CD4-positive, alpha-beta memory T cell (primary cell): ENCODE measurements at regions not wholly inside any gene's neighbourhood (a gene's known extent, or its start where the extent isn't known, plus 50 kb on each side); places are given as distances from the start of the nearest gene placed in this dataset.

Experiments
- CTCF ChIA-PET: fragments of 350-600 bp; sonication (Branson Sonifier 250); formaldehyde crosslinking; loops from one replicate; lab custom pipeline; 2021; ENCODE audit warnings: inconsistent platforms; ENCODE audit not compliant: partially characterized antibody; lab: Charles Lee
- POLR2A ChIA-PET: fragments of 350-600 bp; sonication (Branson Sonifier 250); formaldehyde crosslinking; loops from one replicate; lab custom pipeline; 2021; ENCODE audit not compliant: partially characterized antibody; lab: Charles Lee
- DNase-seq, 5 donors: peaks; one replicate each; pipeline versions ENCODE4 v3.0.0 to v3.0.0-alpha.2; 2020 to 2022; ENCODE audit warnings: mixed read lengths in 1 of 5
- H3K27ac ChIP-seq: one replicate; pipeline ENCODE4 v1.7.0; 2013; ENCODE audit warnings: low read depth, low read length
- H3K27me3 ChIP-seq: 2 replicates; pipeline ENCODE4 v1.7.0; 2013; ENCODE audit warnings: mild to moderate bottlenecking, low read length, moderate library complexity; ENCODE audit not compliant: insufficient read depth
- H3K36me3 ChIP-seq: 2 replicates; pipeline ENCODE4 v1.7.0; 2013; ENCODE audit warnings: mild to moderate bottlenecking, low read length, moderate library complexity; ENCODE audit not compliant: insufficient read depth
- H3K4me1 ChIP-seq: 2 replicates; pipeline ENCODE4 v1.7.0; 2013; ENCODE audit warnings: mild to moderate bottlenecking, low read length, moderate library complexity; ENCODE audit not compliant: insufficient read depth
- H3K4me3 ChIP-seq, 2 donors: one replicate each; pipeline ENCODE4 v1.7.0; 2013; ENCODE audit warnings: low read length in 2 of 2, mild to moderate bottlenecking in 1 of 2
- H3K9me3 ChIP-seq, 2 donors: one replicate each; pipeline ENCODE4 v1.7.0; 2013; ENCODE audit warnings: low read length in 2 of 2, control low read depth in 1 of 2; ENCODE audit not compliant: control insufficient read depth in 1 of 2
- H3K27ac Mint-ChIP-seq, 7 donors: one replicate each; pipeline ENCODE4 v1.8.0; 2020 to 2021; ENCODE audit warnings: mixed read lengths in 7 of 7, mild to moderate bottlenecking in 6 of 7, inconsistent platforms in 3 of 7, moderate library complexity in 3 of 7
- H3K27me3 Mint-ChIP-seq, 2 donors: one replicate each; pipeline ENCODE4 v1.8.0; 2020 to 2021; ENCODE audit warnings: mixed read lengths in 2 of 2
- H3K36me3 Mint-ChIP-seq, 2 donors: one replicate each; pipeline ENCODE4 v1.8.0; 2020 to 2021; ENCODE audit warnings: mixed read lengths in 2 of 2, inconsistent platforms in 1 of 2, mild to moderate bottlenecking in 1 of 2
- H3K4me1 Mint-ChIP-seq, 4 donors: one replicate each; pipeline ENCODE4 v1.8.0; 2020 to 2021; ENCODE audit warnings: mixed read lengths in 4 of 4, mild to moderate bottlenecking in 1 of 4
- H3K4me3 Mint-ChIP-seq, 8 donors: one replicate each; pipeline ENCODE4 v1.8.0; 2020 to 2021; ENCODE audit warnings: mixed read lengths in 8 of 8, mild to moderate bottlenecking in 7 of 8, moderate library complexity in 6 of 8, inconsistent platforms in 3 of 8
- H3K9me3 Mint-ChIP-seq, 8 donors: one replicate each; pipeline ENCODE4 v1.8.0; 2020 to 2021; ENCODE audit warnings: mixed read lengths in 8 of 8, mild to moderate bottlenecking in 5 of 8, inconsistent platforms in 3 of 8, moderate library complexity in 1 of 8
- intact Hi-C: fragments of 100-400 bp; cut with micrococcal nuclease; formaldehyde crosslinking; loops from one replicate; pipeline ENCODE4 v1.15.1; 2023

- ChIA-PET POLR2A (interaction anchor here (1.4 kb wide), 1 partner anchor 9 kb away, joined by 4 read pairs; no protein-coding TSS in a partner anchor), CTCF (interaction anchor here (1.0 to 1.6 kb wide), 3 partner anchors 8 to 46 kb away, joined by 3 to 4 read pairs (median 3); no protein-coding TSS in a partner anchor)
- Mint-ChIP-seq H3K27me3 (peaks cover 4 to 10% of the 10 kb centered on the region in 2 donors), H3K4me1 (peaks cover 0 to 7% (median 7%) of the 10 kb centered on the region in 4 donors), H3K27ac (no peak overlapping the region), H3K4me3 (no peak overlapping the region), H3K9me3 (no peaks in the 10 kb centered on the region), H3K36me3 (no peaks in the 10 kb centered on the region)
- Histone ChIP-seq H3K27ac (no peak overlapping the region), H3K9me3 (no peaks in the 10 kb centered on the region), H3K4me1 (no peaks in the 10 kb centered on the region), H3K27me3 (no peaks in the 10 kb centered on the region), H3K4me3 (no peak overlapping the region), H3K36me3 (no peaks in the 10 kb centered on the region)
- intact Hi-C loops: no loop called here
- DNase-seq: no peak
These were observed 89.0 kb downstream of the INSIG2 start for GRCh38 chr2:118177318-118177717.

GRCh38 chr2:118176601-118177000 lies 88.3 kb downstream of the INSIG2 start:
- Mint-ChIP-seq H3K27me3 (peaks cover 4 to 10% of the 10 kb centered on the region in 2 donors), H3K36me3 (no peaks in the 10 kb centered on the region), H3K27ac (no peak overlapping the region), H3K4me3 (peak overlapping the region in 1 of 8 donors; percentile 13), H3K4me1 (peaks cover 0 to 7% (median 7%) of the 10 kb centered on the region in 4 donors), H3K9me3 (no peaks in the 10 kb centered on the region)
- ChIA-PET CTCF (interaction anchor here (1.0 to 1.6 kb wide), 3 partner anchors 10 to 47 kb away, joined by 3 read pairs; no protein-coding TSS in a partner anchor), POLR2A (interaction anchor here (1.4 kb wide), 1 partner anchor 10 kb away, joined by 4 read pairs; no protein-coding TSS in a partner anchor)
- Histone ChIP-seq H3K9me3 (no peaks in the 10 kb centered on the region), H3K27ac (no peak overlapping the region), H3K36me3 (no peaks in the 10 kb centered on the region), H3K4me3 (no peak overlapping the region), H3K27me3 (no peaks in the 10 kb centered on the region), H3K4me1 (no peaks in the 10 kb centered on the region)
- no peak for DNase-seq
- intact Hi-C loops: no loop called here

- no peak overlapping the region for H3K4me3 Mint-ChIP-seq
- H3K27me3 Mint-ChIP-seq: peaks cover 4 to 10% of the 10 kb centered on the region in 2 donors
- Histone ChIP-seq H3K27ac (no peak overlapping the region), H3K36me3 (no peaks in the 10 kb centered on the region), H3K9me3 (no peaks in the 10 kb centered on the region), H3K4me1 (peaks cover 20% of the 10 kb centered on the region), H3K4me3 (no peak overlapping the region), H3K27me3 (no peaks in the 10 kb centered on the region)
- ChIA-PET CTCF (no interaction called here), POLR2A (no interaction called here)
- no peak for DNase-seq
- H3K27ac Mint-ChIP-seq: no peak overlapping the region
- intact Hi-C loops: no loop called here
- H3K36me3 Mint-ChIP-seq: no peaks in the 10 kb centered on the region
- no peaks in the 10 kb centered on the region for H3K9me3 Mint-ChIP-seq
- H3K4me1 Mint-ChIP-seq: peaks cover 5 to 11% (median 9%) of the 10 kb centered on the region in 4 donors
These were observed 83.3 kb downstream of the INSIG2 start for GRCh38 chr2:118171546-118171945.

GRCh38 chr2:118169359-118170005 lies 81.2 kb downstream of the INSIG2 start:
- peaks cover 0 to 9% (median 0%) of the 10 kb centered on the region in 8 donors for H3K9me3 Mint-ChIP-seq
- no peaks in the 10 kb centered on the region for H3K27me3 ChIP-seq
- no peak overlapping the region for H3K4me3 ChIP-seq
- CTCF ChIA-PET: interaction anchor here (0.7 to 1.6 kb wide), 3 partner anchors 8 to 356 kb away, joined by 3 to 4 read pairs (median 3); partner anchors contain the start of gene DDX18
- H3K9me3 ChIP-seq: no peaks in the 10 kb centered on the region
- peak in 3 of 5 donors; percentile 15 to 18 (median 16) for DNase-seq
- no peaks in the 10 kb centered on the region for H3K36me3 ChIP-seq
- peaks cover 0 to 3% of the 10 kb centered on the region in 2 donors for H3K27me3 Mint-ChIP-seq
- H3K27ac ChIP-seq: no peak overlapping the region
- H3K4me3 Mint-ChIP-seq: peak overlapping the region in 3 of 8 donors; percentile 28 to 57 (median 54)
- H3K36me3 Mint-ChIP-seq: no peaks in the 10 kb centered on the region
- H3K4me1 Mint-ChIP-seq: peaks cover 5 to 9% (median 7%) of the 10 kb centered on the region in 4 donors
- peaks cover 20% of the 10 kb centered on the region for H3K4me1 ChIP-seq
- peak overlapping the region in 4 of 7 donors; percentile 48 to 84 (median 72) for H3K27ac Mint-ChIP-seq
- intact Hi-C loops: no loop called here
- POLR2A ChIA-PET: interaction anchor here (0.8 kb wide), 1 partner anchor 17 kb away, joined by 3 read pairs; no protein-coding TSS in a partner anchor

- Mint-ChIP-seq H3K27me3 (peaks cover 0 to 3% of the 10 kb centered on the region in 2 donors), H3K36me3 (no peaks in the 10 kb centered on the region)
- DNase-seq: no peak
These were observed 80.3 kb downstream of the INSIG2 start for GRCh38 chr2:118168615-118169014.

GRCh38 chr2:118167026-118167425 lies 78.8 kb downstream of the INSIG2 start:
- H3K9me3 Mint-ChIP-seq: peaks cover 0 to 9% (median 2%) of the 10 kb centered on the region in 8 donors
- Histone ChIP-seq H3K27ac (no peak overlapping the region), H3K36me3 (no peaks in the 10 kb centered on the region), H3K9me3 (no peaks in the 10 kb centered on the region), H3K27me3 (no peaks in the 10 kb centered on the region), H3K4me1 (peaks cover 20% of the 10 kb centered on the region), H3K4me3 (no peak overlapping the region)
- H3K27me3 Mint-ChIP-seq: peaks cover 0 to 5% of the 10 kb centered on the region in 2 donors
- H3K27ac Mint-ChIP-seq: no peak overlapping the region
- ChIA-PET POLR2A (no interaction called here), CTCF (interaction anchor here (1.3 kb wide), 1 partner anchor 10 kb away, joined by 3 read pairs; no protein-coding TSS in a partner anchor)
- intact Hi-C loops: no loop called here
- no peak overlapping the region for H3K4me3 Mint-ChIP-seq
- peaks cover 0 to 3% of the 10 kb centered on the region in 2 donors for H3K36me3 Mint-ChIP-seq
- no peak for DNase-seq
- peaks cover 5 to 9% (median 7%) of the 10 kb centered on the region in 4 donors for H3K4me1 Mint-ChIP-seq

More at GRCh38 chr2:118168615-118169014, 80.3 kb downstream of the INSIG2 start:
- Histone ChIP-seq H3K9me3 (no peaks in the 10 kb centered on the region), H3K27ac (no peak overlapping the region), H3K36me3 (no peaks in the 10 kb centered on the region), H3K27me3 (no peaks in the 10 kb centered on the region), H3K4me1 (peaks cover 20% of the 10 kb centered on the region), H3K4me3 (no peak overlapping the region)
- no peak overlapping the region for H3K4me3 Mint-ChIP-seq
- peak overlapping the region in 2 of 7 donors; percentile 29 to 64 for H3K27ac Mint-ChIP-seq
- CTCF ChIA-PET: interaction anchor here (0.7 to 1.6 kb wide), 2 partner anchors 122 to 355 kb away, joined by 3 read pairs; partner anchors contain the start of gene DDX18
- POLR2A ChIA-PET: interaction anchor here (0.8 kb wide), 1 partner anchor 18 kb away, joined by 3 read pairs; no protein-coding TSS in a partner anchor
- H3K4me1 Mint-ChIP-seq: peaks cover 5 to 9% (median 7%) of the 10 kb centered on the region in 4 donors
- peaks cover 0 to 9% (median 0%) of the 10 kb centered on the region in 8 donors for H3K9me3 Mint-ChIP-seq
- intact Hi-C loops: no loop called here

GRCh38 chr2:118166242-118166641 lies 78.0 kb downstream of the INSIG2 start:
- H3K4me3 Mint-ChIP-seq: no peak overlapping the region
- CTCF ChIA-PET: interaction anchor here (1.0 to 1.3 kb wide), 2 partner anchors 11 kb away, joined by 3 read pairs; no protein-coding TSS in a partner anchor
- peaks cover 0 to 5% of the 10 kb centered on the region in 2 donors for H3K27me3 Mint-ChIP-seq
- Histone ChIP-seq H3K36me3 (no peaks in the 10 kb centered on the region), H3K4me1 (peaks cover 20% of the 10 kb centered on the region), H3K27ac (no peak overlapping the region), H3K4me3 (no peak overlapping the region), H3K27me3 (no peaks in the 10 kb centered on the region), H3K9me3 (no peaks in the 10 kb centered on the region)
- intact Hi-C loops: no loop called here
- H3K4me1 Mint-ChIP-seq: peaks cover 5 to 9% (median 7%) of the 10 kb centered on the region in 4 donors
- POLR2A ChIA-PET: no interaction called here
- DNase-seq: no peak
- H3K36me3 Mint-ChIP-seq: peaks cover 0 to 3% of the 10 kb centered on the region in 2 donors
- H3K27ac Mint-ChIP-seq: no peak overlapping the region
- peaks cover 0 to 9% (median 2%) of the 10 kb centered on the region in 8 donors for H3K9me3 Mint-ChIP-seq
